Fibroblast of pulmonary artery (primary cell): ENCODE measurements at regions not wholly inside any gene's neighbourhood (a gene's known extent, or its start where the extent isn't known, plus 50 kb on each side); places are given as distances from the start of the nearest gene placed in this dataset.
A peak's percentile ranks its signal among the peaks of the same experiment; 100 is the strongest.

Experiments used
- DNase-seq: peaks from one replicate; pipeline ENCODE4 v3.0.0-alpha.2; 2010; ENCODE audit warnings: low read depth
- H3K4me3 ChIP-seq: replicated peaks from 2 replicates; pipeline ENCODE4 v1.5.1; 2011; ENCODE audit warnings: low read depth, mild to moderate bottlenecking, control low read depth, low read length, moderate library complexity
- CTCF ChIP-seq: IDR thresholded peaks from 2 replicates; pipeline ENCODE4 v1.5.1; 2011; ENCODE audit warnings: mild to moderate bottlenecking, control low read depth, low read length, inconsistent platforms; ENCODE audit errors: missing control alignments

DNA sequence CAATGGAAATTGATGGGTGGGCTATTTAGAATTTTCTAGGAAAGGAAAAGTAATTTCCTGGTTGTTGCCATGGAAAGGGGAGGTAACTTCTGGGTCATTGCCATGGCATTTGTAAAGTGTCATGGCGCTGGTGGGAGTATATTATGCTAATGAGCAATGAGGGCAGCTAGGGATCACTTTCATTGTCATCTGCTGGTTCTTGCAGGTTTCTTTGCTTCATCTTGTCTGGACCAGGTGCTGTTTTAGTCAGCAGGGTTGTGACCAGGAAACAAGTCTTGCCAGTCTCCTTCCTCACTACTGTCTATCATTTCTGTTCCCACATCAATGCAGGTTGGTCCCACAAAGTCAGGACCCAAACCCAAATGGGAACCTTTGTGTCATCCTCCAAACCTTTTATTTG lies 237.6 kb upstream of the C11orf87 start:
- no peak for DNase-seq
- no peak for TF ChIP-seq CTCF
- no peak overlapping the region for H3K4me3 ChIP-seq

DNA sequence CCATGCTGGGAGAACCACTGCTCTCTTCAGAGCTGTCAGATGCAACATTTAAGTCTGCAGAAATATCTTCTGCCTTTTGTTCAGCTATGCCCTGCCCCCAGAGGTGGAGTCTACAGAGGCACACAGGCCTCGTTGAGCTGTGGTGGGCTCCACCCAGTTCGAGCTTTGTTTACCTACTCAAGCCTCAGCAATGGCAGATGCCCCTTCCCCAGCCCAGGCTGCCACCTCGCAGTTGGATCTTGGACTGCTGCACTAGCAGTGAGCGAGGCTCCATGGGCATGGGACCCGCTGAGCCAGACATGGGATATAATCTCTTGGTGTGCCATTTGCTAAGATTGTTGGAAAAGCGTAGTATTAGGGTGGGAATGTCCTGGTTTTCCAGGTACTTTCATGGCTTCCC lies 229.1 kb upstream of the C11orf87 start:
- no peak for TF ChIP-seq CTCF
- no peak for DNase-seq
- no peak overlapping the region for H3K4me3 ChIP-seq

- H3K4me3 ChIP-seq, result no peak overlapping the region
- DNase-seq, result no peak
- no peak for TF ChIP-seq CTCF
These were observed 228.1 kb upstream of the C11orf87 start for GRCh38 chr11:109193880-109194279.

- peak; percentile 33 for DNase-seq
- no peak for TF ChIP-seq CTCF
- H3K4me3 ChIP-seq, result no peak overlapping the region
These were observed 226.0 kb upstream of the C11orf87 start for GRCh38 chr11:109196016-109196415.

DNA sequence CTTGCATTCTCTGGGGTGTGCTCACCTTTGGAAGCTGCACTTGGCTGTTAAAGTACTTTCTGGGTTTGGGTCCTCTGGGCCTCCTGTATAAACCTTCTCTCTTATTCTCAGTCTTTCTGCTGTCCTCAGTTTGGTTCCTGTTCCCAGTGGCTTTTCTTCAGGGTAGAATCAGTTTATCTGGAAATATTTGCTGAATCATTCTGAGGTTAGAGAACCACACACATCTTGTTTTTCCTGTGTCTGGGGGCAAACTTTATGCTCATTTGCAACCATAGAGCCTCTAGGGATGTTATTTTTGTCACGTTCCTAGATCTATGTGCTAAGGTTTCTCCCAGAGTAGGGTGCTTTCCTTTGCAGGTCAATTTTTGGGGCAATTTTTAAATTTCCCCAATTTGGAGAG lies 224.3 kb upstream of the C11orf87 start:
- TF ChIP-seq CTCF, result no peak

DNA sequence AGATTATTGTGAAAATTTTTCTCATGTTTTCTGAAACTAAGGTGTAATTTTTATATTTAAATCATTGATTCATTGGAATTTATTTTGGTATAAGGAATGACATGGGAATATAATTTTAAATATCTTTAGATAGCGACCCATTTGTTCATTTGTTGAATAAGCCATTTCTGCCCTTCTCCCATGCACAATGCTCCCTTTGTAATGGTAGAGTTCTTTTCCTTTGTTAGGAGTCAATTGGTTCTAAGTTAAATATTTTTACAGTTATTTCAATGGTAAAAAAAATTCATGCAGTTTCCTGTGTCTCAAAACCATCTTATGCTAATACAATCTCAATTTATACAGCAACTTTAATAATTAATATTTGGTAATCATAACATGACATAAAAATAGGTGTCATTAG lies 218.8 kb upstream of the C11orf87 start:
- no peak for DNase-seq
- TF ChIP-seq CTCF, result no peak
- H3K4me3 ChIP-seq, result no peak overlapping the region

More for the DNA sequence above, 224.3 kb upstream of the C11orf87 start:
- DNase-seq, result peak; percentile 32
- H3K4me3 ChIP-seq, result no peak overlapping the region

- no peak for TF ChIP-seq CTCF
- DNase-seq, result no peak
- no peak overlapping the region for H3K4me3 ChIP-seq
These were observed 216.7 kb upstream of the C11orf87 start for GRCh38 chr11:109205312-109205711.
